Prostate gland (tissue), 2 donors: ENCODE measurements at regions not wholly inside any gene's neighbourhood (a gene's known extent, or its start where the extent isn't known, plus 50 kb on each side); places are given as distances from the start of the nearest gene placed in this dataset.

Experiments used
- CTCF ChIP-seq, 4 experiments: fragments of 200-600 bp in 2 of 4; fragments of 450-650 bp in 2 of 4; sonication (generic) in 2 of 4; IDR thresholded peaks; 1 replicate in 3 of 4; 2 replicates in 1 of 4; pipeline ENCODE4 v1.5.1; 2016 to 2019; ENCODE audit warnings: antibody characterized with exemption in 4 of 4, mild to moderate bottlenecking in 2 of 4, moderate library complexity in 2 of 4
- POLR2A ChIP-seq: fragments of 450-650 bp; IDR thresholded peaks from one replicate; pipeline ENCODE4 v1.6.1; 2016; ENCODE audit warnings: antibody characterized with exemption, mild to moderate bottlenecking
- POLR2AphosphoS5 ChIP-seq: sonication (generic); formaldehyde crosslinking; IDR thresholded peaks from one replicate; pipeline ENCODE4 v1.6.1; 2017; ENCODE audit warnings: antibody characterized with exemption

- TF ChIP-seq POLR2A (no peak), CTCF (IDR thresholded peaks at IDR 0.05) (no peak), POLR2AphosphoS5 (no peak)
Measured at GRCh38 chr7:145860809-145861208, 255.8 kb upstream of the CNTNAP2 start.
